NB4 (cell line): ENCODE measurements at regions not wholly inside any gene's neighbourhood (a gene's known extent, or its start where the extent isn't known, plus 50 kb on each side); places are given as distances from the start of the nearest gene placed in this dataset.

Experiments used
- DNase-seq: peaks from one replicate; pipeline ENCODE4 v3.0.0; 2010; ENCODE audit warnings: low read depth
- H3K4me3 ChIP-seq: one replicate; pipeline ENCODE4 v1.5.1; 2011; ENCODE audit warnings: mild to moderate bottlenecking, low read depth, low read length, moderate library complexity
- MAX ChIP-seq: IDR thresholded peaks from 2 replicates; pipeline ENCODE4 v1.6.1; 2011; ENCODE audit warnings: low read depth, low read length
- MYC ChIP-seq: IDR thresholded peaks from 2 replicates; pipeline ENCODE4 v1.6.1; 2011; ENCODE audit warnings: low read depth, low read length
- POLR2A ChIP-seq: IDR thresholded peaks from 2 replicates; pipeline ENCODE4 v1.6.1; 2011; ENCODE audit warnings: mild to moderate bottlenecking; ENCODE audit not compliant: insufficient read length; ENCODE audit errors: extremely low read depth
- TF ChIP-seq, protein P1 (sequence below): IDR thresholded peaks from one replicate; pipeline ENCODE4 v1.5.1; 2012; ENCODE audit warnings: low read depth, low read length

GRCh38 chr5:124679578-124680199 is 66.8 kb downstream of the ZNF608 start:
- no peak overlapping the region for H3K4me3 ChIP-seq
- TF ChIP-seq POLR2A (no peak), MYC (no peak), MAX (no peak)
- TF ChIP-seq, protein P1, sequence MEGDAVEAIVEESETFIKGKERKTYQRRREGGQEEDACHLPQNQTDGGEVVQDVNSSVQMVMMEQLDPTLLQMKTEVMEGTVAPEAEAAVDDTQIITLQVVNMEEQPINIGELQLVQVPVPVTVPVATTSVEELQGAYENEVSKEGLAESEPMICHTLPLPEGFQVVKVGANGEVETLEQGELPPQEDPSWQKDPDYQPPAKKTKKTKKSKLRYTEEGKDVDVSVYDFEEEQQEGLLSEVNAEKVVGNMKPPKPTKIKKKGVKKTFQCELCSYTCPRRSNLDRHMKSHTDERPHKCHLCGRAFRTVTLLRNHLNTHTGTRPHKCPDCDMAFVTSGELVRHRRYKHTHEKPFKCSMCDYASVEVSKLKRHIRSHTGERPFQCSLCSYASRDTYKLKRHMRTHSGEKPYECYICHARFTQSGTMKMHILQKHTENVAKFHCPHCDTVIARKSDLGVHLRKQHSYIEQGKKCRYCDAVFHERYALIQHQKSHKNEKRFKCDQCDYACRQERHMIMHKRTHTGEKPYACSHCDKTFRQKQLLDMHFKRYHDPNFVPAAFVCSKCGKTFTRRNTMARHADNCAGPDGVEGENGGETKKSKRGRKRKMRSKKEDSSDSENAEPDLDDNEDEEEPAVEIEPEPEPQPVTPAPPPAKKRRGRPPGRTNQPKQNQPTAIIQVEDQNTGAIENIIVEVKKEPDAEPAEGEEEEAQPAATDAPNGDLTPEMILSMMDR, result no peak
- no peak for DNase-seq

- no peak for DNase-seq
- no peak for TF ChIP-seq POLR2A
- TF ChIP-seq, protein P1, result no peak
- no peak for TF ChIP-seq MYC
- H3K4me3 ChIP-seq, result no peak overlapping the region
These were observed 67.4 kb downstream of the ZNF608 start for GRCh38 chr5:124678922-124679519.

GRCh38 chr5:124678468-124678867 is 68.0 kb downstream of the ZNF608 start:
- TF ChIP-seq MAX, result no peak
- no peak for TF ChIP-seq MYC
- no peak for TF ChIP-seq POLR2A
- TF ChIP-seq, protein P1, result no peak
- H3K4me3 ChIP-seq, result no peak overlapping the region
- DNase-seq, result no peak

GRCh38 chr5:124677374-124678351 is 68.8 kb downstream of the ZNF608 start:
- H3K4me3 ChIP-seq, result no peak overlapping the region
- no peak for DNase-seq
- TF ChIP-seq POLR2A (no peak), MAX (no peak)
- TF ChIP-seq, protein P1, result no peak

DNA sequence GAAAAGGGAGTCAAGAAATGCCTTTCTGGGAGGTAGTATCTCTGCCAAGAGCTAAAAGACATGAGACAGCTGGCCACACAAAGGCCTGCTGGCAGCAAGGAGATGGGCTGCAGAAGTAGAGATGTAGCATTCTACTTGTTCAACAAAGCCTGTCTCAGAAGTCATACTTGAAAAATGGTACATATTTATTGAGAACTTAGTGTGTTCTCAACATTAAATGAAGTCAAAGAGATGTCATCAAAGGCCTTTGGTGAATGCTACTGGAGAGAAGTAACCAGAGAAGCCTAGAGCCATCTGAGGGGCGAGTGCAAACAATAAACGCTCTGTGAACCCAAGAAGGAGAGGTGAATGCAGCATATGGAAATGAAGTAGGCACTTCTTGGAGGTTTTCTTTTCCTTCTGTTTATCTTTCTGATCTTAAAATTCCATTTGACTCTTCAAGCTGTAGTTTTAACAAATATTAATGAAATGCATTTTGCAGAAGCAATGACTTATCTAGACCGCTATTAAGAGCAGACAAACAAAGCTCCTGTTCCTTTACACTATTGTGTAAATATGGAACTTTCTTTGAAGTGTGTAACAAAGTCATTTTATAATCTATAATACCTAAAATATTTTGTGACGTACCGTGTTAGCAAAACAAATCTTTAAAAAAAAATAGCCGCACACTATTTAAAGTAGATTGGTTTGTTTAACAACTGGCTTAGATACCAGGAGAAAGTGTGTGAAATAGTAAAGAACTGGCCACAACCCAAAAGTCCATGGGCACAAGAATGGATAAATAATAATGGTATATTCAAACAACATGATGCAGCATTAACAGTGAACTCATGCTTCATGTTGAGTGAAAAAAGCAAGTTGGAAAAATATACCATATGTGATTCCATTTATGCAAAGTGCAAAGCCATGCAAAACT is 70.2 kb downstream of the ZNF608 start:
- TF ChIP-seq, protein P1, result no peak
- TF ChIP-seq POLR2A (no peak), MAX (no peak), MYC (no peak)
- no peak overlapping the region for H3K4me3 ChIP-seq

More for the DNA sequence above, 70.2 kb downstream of the ZNF608 start:
- no peak for DNase-seq
